Stomach (tissue), 8 donors: ENCODE measurements at regions not wholly inside any gene's neighbourhood (a gene's known extent, or its start where the extent isn't known, plus 50 kb on each side); places are given as distances from the start of the nearest gene placed in this dataset.
A peak's percentile ranks its signal among the peaks of the same experiment; 100 is the strongest.

Experiments
- DNase-seq, 2 donors: peaks; one replicate each; pipeline versions ENCODE4 v3.0.0 to v3.0.0-alpha.2; 2013 to 2019
- H3K27ac ChIP-seq, 5 donors: fragments of 200-600 bp in 4 of 5; sonication (generic) in 4 of 5; one replicate each; pipeline ENCODE4 v1.5.1; 2013 to 2019; ENCODE audit warnings: mild to moderate bottlenecking in 1 of 5, moderate library complexity in 1 of 5
- H3K27me3 ChIP-seq, 3 donors: fragments of 200-600 bp; sonication (generic); one replicate each; pipeline ENCODE4 v1.5.1; 2017 to 2019; ENCODE audit warnings: mixed run types in 1 of 3
- H3K36me3 ChIP-seq, 4 donors: fragments of 200-600 bp; sonication (generic); 1 replicate in 3 of 4; 2 replicates in 1 of 4; pipeline ENCODE4 v1.5.1; 2016 to 2019
- H3K4me1 ChIP-seq, 4 donors: fragments of 200-600 bp; sonication (generic); one replicate each; pipeline ENCODE4 v1.5.1; 2016 to 2019
- H3K4me3 ChIP-seq, 4 donors: fragments of 200-600 bp; sonication (generic) in 3 of 4; one replicate each; pipeline ENCODE4 v1.5.1; 2016 to 2019; ENCODE audit warnings: mild to moderate bottlenecking in 1 of 4
- H3K9me3 ChIP-seq, 4 donors: fragments of 200-600 bp; sonication (generic); one replicate each; pipeline ENCODE4 v1.5.1; 2016 to 2019
- EP300 ChIP-seq: sonication (generic); formaldehyde crosslinking; IDR thresholded peaks from one replicate; pipeline ENCODE4 v1.6.1; 2017; ENCODE audit warnings: antibody characterized with exemption
- POLR2A ChIP-seq, 4 donors: fragments of 450-650 bp; IDR thresholded peaks; one replicate each; pipeline ENCODE4 v1.6.1; 2016; ENCODE audit warnings: antibody characterized with exemption in 4 of 4, control low read depth in 2 of 4, mild to moderate bottlenecking in 1 of 4, moderate library complexity in 1 of 4
- POLR2AphosphoS5 ChIP-seq, 3 donors: sonication (generic); formaldehyde crosslinking; IDR thresholded peaks; one replicate each; pipeline ENCODE4 v1.6.1; 2016; ENCODE audit warnings: antibody characterized with exemption in 3 of 3
- WGBS, 5 donors: extraction: QIAGEN DNeasy Blood & Tissue Kit in 3 of 5; methylation state at CpG; one replicate each; pipeline versions ENCODE4 v1.1.5 to v1.1.7; 2013 to 2018; 5-methylcytosine and 5-hydroxymethylcytosine counted together
- intact Hi-C: fragments of 100-400 bp; cut with DNase I; formaldehyde crosslinking; loops from one replicate; pipeline ENCODE4 v1.15.1; 2023; ENCODE audit warnings: low total_unique reads
- TF ChIP-seq, protein P1 (sequence below), 7 experiments: fragments of 450-650 bp in 4 of 7; fragments of 200-600 bp in 3 of 7; sonication (generic) in 3 of 7; IDR thresholded peaks; one replicate each; pipeline ENCODE4 v1.5.1; 2016 to 2019; ENCODE audit warnings: antibody characterized with exemption in 7 of 7, control low read depth in 2 of 7, mild to moderate bottlenecking in 1 of 7
- donor health status: healthy with polysubstance abuse.
- donor health status: Bipolar disorder and iron deficiency.
- donor health status: healthy.

DNA sequence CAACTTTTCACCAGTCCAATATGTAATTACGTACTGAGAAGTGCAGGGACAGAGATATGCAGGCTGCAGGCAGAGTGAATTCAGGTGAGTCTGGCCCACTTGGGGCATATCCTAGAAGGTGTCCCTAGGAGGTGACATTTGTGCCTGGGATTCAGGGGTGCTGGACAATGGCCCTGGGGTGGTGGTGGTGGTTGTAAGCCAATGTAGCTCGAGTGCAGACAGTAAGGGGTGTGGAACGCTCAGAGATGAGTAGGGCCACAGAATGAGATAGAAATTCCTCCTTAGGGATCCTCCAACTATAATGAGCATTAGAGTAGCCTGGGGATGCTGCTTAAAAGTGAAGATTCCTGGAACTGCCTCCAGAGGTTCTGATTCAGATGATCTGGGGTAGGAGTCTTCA lies 221.7 kb upstream of the MPHOSPH6 start:
- H3K27ac ChIP-seq: no peak overlapping the region
- no peaks in the 10 kb centered on the region for H3K27me3 ChIP-seq
- no peaks in the 10 kb centered on the region for H3K9me3 ChIP-seq
- WGBS, 5 donors: 68 to 88% (median 72%) methylated on average over 3 of the region's 3 CpGs
- no peaks in the 10 kb centered on the region for H3K36me3 ChIP-seq
- intact Hi-C loops: no loop called here
- no peak for DNase-seq
- no peak overlapping the region for H3K4me3 ChIP-seq
- H3K4me1 ChIP-seq: no peaks in the 10 kb centered on the region
- TF ChIP-seq POLR2AphosphoS5 (IDR thresholded peaks at IDR 0.05) (no peak), POLR2A (IDR thresholded peaks at IDR 0.05) (no peak), EP300 (no peak)
- TF ChIP-seq, protein P1, sequence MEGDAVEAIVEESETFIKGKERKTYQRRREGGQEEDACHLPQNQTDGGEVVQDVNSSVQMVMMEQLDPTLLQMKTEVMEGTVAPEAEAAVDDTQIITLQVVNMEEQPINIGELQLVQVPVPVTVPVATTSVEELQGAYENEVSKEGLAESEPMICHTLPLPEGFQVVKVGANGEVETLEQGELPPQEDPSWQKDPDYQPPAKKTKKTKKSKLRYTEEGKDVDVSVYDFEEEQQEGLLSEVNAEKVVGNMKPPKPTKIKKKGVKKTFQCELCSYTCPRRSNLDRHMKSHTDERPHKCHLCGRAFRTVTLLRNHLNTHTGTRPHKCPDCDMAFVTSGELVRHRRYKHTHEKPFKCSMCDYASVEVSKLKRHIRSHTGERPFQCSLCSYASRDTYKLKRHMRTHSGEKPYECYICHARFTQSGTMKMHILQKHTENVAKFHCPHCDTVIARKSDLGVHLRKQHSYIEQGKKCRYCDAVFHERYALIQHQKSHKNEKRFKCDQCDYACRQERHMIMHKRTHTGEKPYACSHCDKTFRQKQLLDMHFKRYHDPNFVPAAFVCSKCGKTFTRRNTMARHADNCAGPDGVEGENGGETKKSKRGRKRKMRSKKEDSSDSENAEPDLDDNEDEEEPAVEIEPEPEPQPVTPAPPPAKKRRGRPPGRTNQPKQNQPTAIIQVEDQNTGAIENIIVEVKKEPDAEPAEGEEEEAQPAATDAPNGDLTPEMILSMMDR (IDR thresholded peaks at IDR 0.05): no peak

- peak in 1 of 2 donors; percentile 47 for DNase-seq
- TF ChIP-seq POLR2AphosphoS5 (IDR thresholded peaks at IDR 0.05) (no peak), EP300 (no peak), POLR2A (IDR thresholded peaks at IDR 0.05) (no peak)
- TF ChIP-seq, protein P1 (IDR thresholded peaks at IDR 0.05): no peak
- Histone ChIP-seq H3K4me3 (no peak overlapping the region), H3K4me1 (no peaks in the 10 kb centered on the region), H3K27me3 (no peaks in the 10 kb centered on the region), H3K9me3 (no peaks in the 10 kb centered on the region), H3K27ac (no peak overlapping the region), H3K36me3 (no peaks in the 10 kb centered on the region)
- intact Hi-C loops: no loop called here
- WGBS, 5 donors: 62 to 74% (median 71%) methylated on average over 7 of the region's 7 CpGs
Observed at GRCh38 chr16:82389956-82390650, 220.1 kb upstream of the MPHOSPH6 start.

GRCh38 chr16:82386761-82387160 lies 216.7 kb upstream of the MPHOSPH6 start:
- H3K27ac ChIP-seq: no peak overlapping the region
- WGBS, 5 donors: 44 to 82% (median 69%) methylated on average over 1 of the region's 1 CpG
- no peaks in the 10 kb centered on the region for H3K4me1 ChIP-seq
- H3K36me3 ChIP-seq: no peaks in the 10 kb centered on the region
- intact Hi-C loops: no loop called here
- peak in 1 of 2 donors; percentile 41 for DNase-seq
- no peaks in the 10 kb centered on the region for H3K27me3 ChIP-seq
- no peak overlapping the region for H3K4me3 ChIP-seq
- H3K9me3 ChIP-seq: no peaks in the 10 kb centered on the region
- TF ChIP-seq EP300 (no peak), POLR2A (IDR thresholded peaks at IDR 0.05) (no peak), POLR2AphosphoS5 (IDR thresholded peaks at IDR 0.05) (no peak)
- TF ChIP-seq, protein P1 (IDR thresholded peaks at IDR 0.05): no peak

DNA sequence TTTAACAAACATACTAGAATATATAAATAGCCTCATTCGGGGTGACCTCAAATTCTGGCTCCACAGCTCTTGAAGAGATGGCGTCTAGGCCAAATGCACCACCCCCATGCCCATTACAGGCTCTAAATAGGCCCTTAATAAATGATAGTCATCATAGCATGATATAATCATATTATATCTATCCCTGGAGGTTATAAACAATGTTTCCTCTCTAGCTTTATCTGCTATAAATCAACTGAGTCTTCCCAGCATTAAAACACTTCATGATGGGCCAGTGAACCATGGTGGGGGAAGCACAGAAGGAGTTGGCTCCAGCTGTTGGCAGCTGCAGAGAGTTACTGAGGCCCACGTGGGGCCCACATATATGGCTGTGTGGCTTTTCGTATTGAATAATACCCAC lies 214.9 kb upstream of the MPHOSPH6 start:
- Histone ChIP-seq H3K27me3 (no peaks in the 10 kb centered on the region), H3K4me3 (no peak overlapping the region), H3K36me3 (no peaks in the 10 kb centered on the region), H3K27ac (no peak overlapping the region), H3K9me3 (no peaks in the 10 kb centered on the region), H3K4me1 (no peaks in the 10 kb centered on the region)
- 56 to 71% (median 61%) methylated on average over 4 of the region's 4 CpGs for WGBS, 5 donors
- TF ChIP-seq POLR2A (IDR thresholded peaks at IDR 0.05): no peak
- TF ChIP-seq EP300: no peak
- TF ChIP-seq POLR2AphosphoS5 (IDR thresholded peaks at IDR 0.05): no peak
- TF ChIP-seq, protein P1 (IDR thresholded peaks at IDR 0.05): no peak
- DNase-seq: peak in 1 of 2 donors; percentile 65
- intact Hi-C loops: no loop called here
